ENCODE measurements at regions not wholly inside any gene's neighbourhood (a gene's known extent, or its start where the extent isn't known, plus 50 kb on each side); places are given as distances from the start of the nearest gene placed in this dataset.

GRCh38 chrX:139199933-139200332 lies 330.6 kb upstream of the F9 start:
- no peak for TF ChIP-seq POLR2A (IDR thresholded peaks at IDR 0.05)
- TF ChIP-seq CTCF (IDR thresholded peaks at IDR 0.05) = no peak
